B cell (primary cell): ENCODE measurements at regions not wholly inside any gene's neighbourhood (a gene's known extent, or its start where the extent isn't known, plus 50 kb on each side); places are given as distances from the start of the nearest gene placed in this dataset.

Experiments
- ATAC-seq: fragments of 200-7000 bp; cut with Tn5 transposase; one replicate; pipeline ENCODE4 v1.10.0; 2021; ENCODE audit warnings: low read depth, mild to moderate bottlenecking, moderate number of reproducible peaks, moderate library complexity
- CTCF ChIA-PET: fragments of 350-600 bp; sonication (Branson Sonifier 250); formaldehyde crosslinking; loops from one replicate; lab custom pipeline; 2021; ENCODE audit warnings: antibody characterized with exemption, inconsistent platforms; lab: Charles Lee
- POLR2A ChIA-PET: fragments of 350-600 bp; sonication (Branson Sonifier 250); formaldehyde crosslinking; loops from one replicate; lab custom pipeline; 2021; ENCODE audit warnings: antibody characterized with exemption; lab: Charles Lee
- DNase-seq: peaks from one replicate; pipeline ENCODE4 v3.0.0; 2013
- H2AFZ ChIP-seq: 2 replicates; pipeline ENCODE4 v1.6.1; 2012; ENCODE audit warnings: mild to moderate bottlenecking, low read depth, low read length; ENCODE audit not compliant: insufficient read depth, poor library complexity, severe bottlenecking
- H3K27ac ChIP-seq, 2 donors: 1 replicate in 1 of 2; 2 replicates in 1 of 2; pipeline ENCODE4 v1.5.1; 2012 to 2013; ENCODE audit warnings: low read length in 2 of 2, mild to moderate bottlenecking in 2 of 2, moderate library complexity in 1 of 2
- H3K27me3 ChIP-seq, 4 experiments: fragments of 200-600 bp in 1 of 4; sonication (generic) in 1 of 4; replicated peaks in 1 of 4; 1 replicate in 2 of 4; 2 replicates in 2 of 4; pipeline versions ENCODE4 v1.6.1 to v1.7.0; 2013 to 2016; ENCODE audit warnings: low read length in 3 of 4, mild to moderate bottlenecking in 2 of 4, mixed read lengths in 1 of 4, moderate library complexity in 1 of 4; ENCODE audit not compliant: insufficient read depth in 4 of 4, control insufficient read depth in 3 of 4; ENCODE audit errors: control extremely low read depth in 1 of 4
- H3K36me3 ChIP-seq, 2 experiments: replicated peaks in 1 of 2; 1 replicate in 1 of 2; 2 replicates in 1 of 2; pipeline versions ENCODE4 v1.6.1 to v1.7.1; 2013; ENCODE audit warnings: low read length in 1 of 2; ENCODE audit not compliant: insufficient read depth in 2 of 2, control insufficient read depth in 1 of 2; ENCODE audit errors: control extremely low read depth in 1 of 2, extremely low read depth in 1 of 2
- H3K4me1 ChIP-seq, 2 donors: fragments of 200-600 bp in 1 of 2; sonication (generic) in 1 of 2; 1 replicate in 1 of 2; 2 replicates in 1 of 2; pipeline versions ENCODE4 v1.5.1 to v1.6.1; 2013 to 2017; ENCODE audit warnings: low read length in 2 of 2; ENCODE audit not compliant: control insufficient read depth in 2 of 2, insufficient read depth in 2 of 2
- H3K4me2 ChIP-seq: replicated peaks from 2 replicates; pipeline ENCODE3; 2012; ENCODE audit warnings: mild to moderate bottlenecking, low read depth, low read length; ENCODE audit not compliant: poor library complexity, severe bottlenecking
- H3K4me3 ChIP-seq, 5 experiments: fragments of 200-600 bp in 1 of 5; sonication (generic) in 1 of 5; 1 replicate in 3 of 5; 2 replicates in 2 of 5; pipeline versions ENCODE4 v1.5.1 to v1.7.0; 2011 to 2016; ENCODE audit warnings: low read length in 4 of 5, mild to moderate bottlenecking in 4 of 5, low read depth in 2 of 5, control low read depth in 1 of 5, moderate library complexity in 1 of 5; ENCODE audit not compliant: insufficient read depth in 1 of 5; ENCODE audit errors: control extremely low read depth in 1 of 5, extremely low read depth in 1 of 5
- H3K79me2 ChIP-seq: fragments of 200-600 bp; sonication (generic); one replicate; pipeline ENCODE4 v1.6.0; 2016; ENCODE audit warnings: low read length; ENCODE audit not compliant: control insufficient read depth, insufficient read depth
- H3K9ac ChIP-seq: fragments of 200-600 bp; sonication (generic); 2 replicates; pipeline ENCODE4 v1.6.1; 2017; ENCODE audit warnings: mild to moderate bottlenecking, low read length, moderate library complexity
- H3K9me3 ChIP-seq, 3 donors: one replicate each; pipeline versions ENCODE4 v1.6.1 to v1.7.1; 2013; ENCODE audit warnings: low read length in 2 of 3; ENCODE audit not compliant: control insufficient read depth in 2 of 3, insufficient read depth in 1 of 3; ENCODE audit errors: control extremely low read depth in 1 of 3
- H4K20me1 ChIP-seq: 2 replicates; pipeline ENCODE4 v1.6.0; 2012; ENCODE audit warnings: mild to moderate bottlenecking, low read length; ENCODE audit not compliant: insufficient read depth, control insufficient read depth, poor library complexity, severe bottlenecking
- H3K27ac Mint-ChIP-seq: one replicate; pipeline ENCODE4 v1.8.0; 2021; ENCODE audit warnings: mixed read lengths
- H3K27me3 Mint-ChIP-seq: one replicate; pipeline ENCODE4 v1.8.0; 2021; ENCODE audit warnings: mixed read lengths
- H3K4me1 Mint-ChIP-seq: one replicate; pipeline ENCODE4 v1.8.0; 2021; ENCODE audit warnings: mixed read lengths
- H3K4me3 Mint-ChIP-seq: one replicate; pipeline ENCODE4 v1.8.0; 2021; ENCODE audit warnings: mixed read lengths
- H3K9me3 Mint-ChIP-seq: one replicate; pipeline ENCODE4 v1.8.0; 2022; ENCODE audit warnings: mixed read lengths; ENCODE audit not compliant: insufficient read depth
- EZH2 ChIP-seq: IDR thresholded peaks from 2 replicates; pipeline ENCODE4 v1.6.1; 2012; ENCODE audit warnings: borderline replicate concordance, low read depth, mild to moderate bottlenecking, moderate library complexity, low read length; ENCODE audit not compliant: insufficient read depth, poor library complexity, severe bottlenecking
- WGBS: methylation state at CpG from one replicate; pipeline ENCODE4 v1.1.5; 2013; ENCODE audit warnings: missing lambda C conversion rate; ENCODE audit not compliant: insufficient coverage; 5-methylcytosine and 5-hydroxymethylcytosine counted together
- intact Hi-C: fragments of 100-400 bp; cut with micrococcal nuclease; formaldehyde crosslinking; loops from one replicate; pipeline ENCODE4 v1.10.0; 2022
- TF ChIP-seq, protein P1 (sequence below): fragments of 200-600 bp; IDR thresholded peaks from one replicate; pipeline ENCODE4 v1.8.0; 2022; ENCODE audit warnings: antibody characterized with exemption, mild to moderate bottlenecking

GRCh38 chr5:61720829-61721228, 388.8 kb downstream of the ZSWIM6 start:
- Mint-ChIP-seq H3K27me3 (peaks cover under 1% of the 10 kb centered on the region), H3K4me1 (no peaks in the 10 kb centered on the region), H3K4me3 (no peak overlapping the region), H3K27ac (no peak overlapping the region), H3K9me3 (peaks cover 4% of the 10 kb centered on the region)
- no peak for DNase-seq
- Histone ChIP-seq H2AFZ (no peak overlapping the region), H3K27me3 (no peaks in the 10 kb centered on the region), H3K4me1 (no peaks in the 10 kb centered on the region), H3K9ac (no peak overlapping the region), H3K9me3 (no peaks in the 10 kb centered on the region), H3K79me2 (no peaks in the 10 kb centered on the region), H3K4me3 (no peak overlapping the region), H3K36me3 (no peaks in the 10 kb centered on the region), H3K4me2 (no peak overlapping the region), H4K20me1 (no peaks in the 10 kb centered on the region), H3K27ac (no peak overlapping the region)
- intact Hi-C loops: no loop called here
- WGBS: no CpG with 5 or more reads among the region's 1 CpG
- ChIA-PET POLR2A (no interaction called here), CTCF (no interaction called here)
- TF ChIP-seq, protein P1, sequence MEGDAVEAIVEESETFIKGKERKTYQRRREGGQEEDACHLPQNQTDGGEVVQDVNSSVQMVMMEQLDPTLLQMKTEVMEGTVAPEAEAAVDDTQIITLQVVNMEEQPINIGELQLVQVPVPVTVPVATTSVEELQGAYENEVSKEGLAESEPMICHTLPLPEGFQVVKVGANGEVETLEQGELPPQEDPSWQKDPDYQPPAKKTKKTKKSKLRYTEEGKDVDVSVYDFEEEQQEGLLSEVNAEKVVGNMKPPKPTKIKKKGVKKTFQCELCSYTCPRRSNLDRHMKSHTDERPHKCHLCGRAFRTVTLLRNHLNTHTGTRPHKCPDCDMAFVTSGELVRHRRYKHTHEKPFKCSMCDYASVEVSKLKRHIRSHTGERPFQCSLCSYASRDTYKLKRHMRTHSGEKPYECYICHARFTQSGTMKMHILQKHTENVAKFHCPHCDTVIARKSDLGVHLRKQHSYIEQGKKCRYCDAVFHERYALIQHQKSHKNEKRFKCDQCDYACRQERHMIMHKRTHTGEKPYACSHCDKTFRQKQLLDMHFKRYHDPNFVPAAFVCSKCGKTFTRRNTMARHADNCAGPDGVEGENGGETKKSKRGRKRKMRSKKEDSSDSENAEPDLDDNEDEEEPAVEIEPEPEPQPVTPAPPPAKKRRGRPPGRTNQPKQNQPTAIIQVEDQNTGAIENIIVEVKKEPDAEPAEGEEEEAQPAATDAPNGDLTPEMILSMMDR: no peak
- TF ChIP-seq EZH2: no peak
- ATAC-seq: no peak

DNA sequence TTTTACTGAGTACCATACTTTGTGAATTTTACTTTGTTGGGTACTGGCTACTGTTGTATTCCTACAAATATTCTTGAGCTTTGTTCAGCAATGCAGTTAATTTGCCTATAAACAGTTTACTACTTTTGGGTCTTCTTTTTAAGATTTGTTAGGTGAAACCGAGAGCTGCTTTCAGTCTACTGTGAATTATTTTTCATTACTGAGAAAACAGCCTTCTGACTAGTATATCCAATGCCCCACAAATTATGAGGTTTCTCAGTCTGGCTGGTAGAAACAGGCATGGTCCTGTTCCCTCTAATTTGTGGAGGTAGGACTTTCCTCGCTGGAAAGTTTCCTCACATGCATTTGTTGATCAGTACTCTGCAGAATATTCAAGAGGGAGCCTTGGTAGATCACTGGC, 392.0 kb downstream of the ZSWIM6 start:
- no peaks in the 10 kb centered on the region for H3K79me2 ChIP-seq
- CTCF ChIA-PET: no interaction called here
- peaks cover 11% of the 10 kb centered on the region for H3K27me3 Mint-ChIP-seq
- H3K27me3 ChIP-seq: no peaks in the 10 kb centered on the region
- no peak overlapping the region for H3K4me2 ChIP-seq
- intact Hi-C loops: no loop called here
- no peak overlapping the region for H3K4me3 ChIP-seq
- no peak overlapping the region for H2AFZ ChIP-seq
- H3K27ac ChIP-seq: no peak overlapping the region
- no peak overlapping the region for H3K4me3 Mint-ChIP-seq
- peaks cover 4% of the 10 kb centered on the region for H3K9me3 Mint-ChIP-seq
- H4K20me1 ChIP-seq: no peaks in the 10 kb centered on the region
- POLR2A ChIA-PET: no interaction called here
- DNase-seq: no peak
- no peaks in the 10 kb centered on the region for H3K9me3 ChIP-seq
- ATAC-seq: no peak
- 86% methylated on average over 1 of the region's 2 CpGs for WGBS
- H3K36me3 ChIP-seq: no peaks in the 10 kb centered on the region
- H3K27ac Mint-ChIP-seq: no peak overlapping the region
- H3K9ac ChIP-seq: no peak overlapping the region
- TF ChIP-seq EZH2: no peak
- TF ChIP-seq, protein P1: no peak
- no peaks in the 10 kb centered on the region for H3K4me1 Mint-ChIP-seq
- no peaks in the 10 kb centered on the region for H3K4me1 ChIP-seq
